ENCODE measurements at regions not wholly inside any gene's neighbourhood (a gene's known extent, or its start where the extent isn't known, plus 50 kb on each side); places are given as distances from the start of the nearest gene placed in this dataset.

- TF ChIP-seq CTCF (IDR thresholded peaks at IDR 0.05) (no peak), POLR2A (IDR thresholded peaks at IDR 0.05) (no peak)
These were observed 464.6 kb upstream of the PKN2 start for GRCh38 chr1:88219521-88219920.

Data from suprapubic skin (tissue), 3 donors.